ENCODE measurements at regions not wholly inside any gene's neighbourhood (a gene's known extent, or its start where the extent isn't known, plus 50 kb on each side); places are given as distances from the start of the nearest gene placed in this dataset.

DNA sequence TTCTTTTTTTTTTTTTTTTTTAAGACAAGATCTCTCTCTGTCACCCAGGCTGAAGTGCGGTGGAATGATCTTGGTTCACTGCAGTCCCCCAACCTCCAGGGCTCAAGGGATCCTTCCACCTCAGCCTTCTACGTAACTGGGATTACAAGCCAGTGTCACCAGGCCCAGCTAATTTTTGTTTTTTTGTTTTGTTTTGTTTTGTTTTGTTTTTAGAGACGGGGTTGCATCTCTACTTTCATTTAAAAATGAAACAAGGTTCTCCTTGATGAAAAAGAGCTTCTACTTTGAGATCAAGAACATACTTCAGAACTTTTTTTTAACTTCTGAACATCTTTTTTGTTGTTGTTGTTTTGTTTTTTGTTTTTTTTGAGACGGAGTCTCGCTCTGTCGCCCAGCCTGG is 121.7 kb upstream of the PRB2 start:
- H3K9me3 ChIP-seq: no peaks in the 10 kb centered on the region
- TF ChIP-seq, protein P1, sequence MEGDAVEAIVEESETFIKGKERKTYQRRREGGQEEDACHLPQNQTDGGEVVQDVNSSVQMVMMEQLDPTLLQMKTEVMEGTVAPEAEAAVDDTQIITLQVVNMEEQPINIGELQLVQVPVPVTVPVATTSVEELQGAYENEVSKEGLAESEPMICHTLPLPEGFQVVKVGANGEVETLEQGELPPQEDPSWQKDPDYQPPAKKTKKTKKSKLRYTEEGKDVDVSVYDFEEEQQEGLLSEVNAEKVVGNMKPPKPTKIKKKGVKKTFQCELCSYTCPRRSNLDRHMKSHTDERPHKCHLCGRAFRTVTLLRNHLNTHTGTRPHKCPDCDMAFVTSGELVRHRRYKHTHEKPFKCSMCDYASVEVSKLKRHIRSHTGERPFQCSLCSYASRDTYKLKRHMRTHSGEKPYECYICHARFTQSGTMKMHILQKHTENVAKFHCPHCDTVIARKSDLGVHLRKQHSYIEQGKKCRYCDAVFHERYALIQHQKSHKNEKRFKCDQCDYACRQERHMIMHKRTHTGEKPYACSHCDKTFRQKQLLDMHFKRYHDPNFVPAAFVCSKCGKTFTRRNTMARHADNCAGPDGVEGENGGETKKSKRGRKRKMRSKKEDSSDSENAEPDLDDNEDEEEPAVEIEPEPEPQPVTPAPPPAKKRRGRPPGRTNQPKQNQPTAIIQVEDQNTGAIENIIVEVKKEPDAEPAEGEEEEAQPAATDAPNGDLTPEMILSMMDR (IDR thresholded peaks at IDR 0.05; ENCODE audit: low read depth, low read length): no peak
- H3K27me3 ChIP-seq: peaks cover 45% of the 10 kb centered on the region
- DNase-seq: no peak
- H3K36me3 ChIP-seq: no peaks in the 10 kb centered on the region
- H3K4me3 ChIP-seq (ENCODE audit: low read depth, low read length): no peak overlapping the region
- no peaks in the 10 kb centered on the region for H3K4me1 ChIP-seq

DNA sequence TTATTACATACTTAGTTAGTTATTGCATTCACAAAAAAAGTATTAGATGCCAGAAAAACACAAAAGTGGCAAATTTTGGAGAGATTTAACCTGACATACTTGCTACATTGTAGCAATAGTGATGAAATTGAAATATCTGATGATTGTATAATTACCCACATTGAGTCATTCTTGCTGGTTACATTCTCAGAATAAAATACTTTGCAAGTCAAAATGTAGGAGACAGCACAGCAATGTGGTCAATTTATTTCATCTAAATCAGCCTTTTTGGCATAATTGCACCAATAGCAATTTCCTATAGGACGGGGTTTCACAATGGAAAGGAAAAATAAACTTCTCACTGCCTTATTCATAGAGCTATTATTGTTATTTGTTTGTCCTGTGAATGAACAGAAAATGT is 125.0 kb upstream of the ETV6 start:
- DNase-seq: no peak
- TF ChIP-seq, protein P1 (IDR thresholded peaks at IDR 0.05; ENCODE audit: low read depth, low read length): no peak
- H3K4me1 ChIP-seq: no peaks in the 10 kb centered on the region
- H3K9me3 ChIP-seq: no peaks in the 10 kb centered on the region; the same call in 1 of the 2 replicates
- no peak overlapping the region for H3K4me3 ChIP-seq (ENCODE audit: low read depth, low read length)
- H3K27me3 ChIP-seq: peaks cover 66% of the 10 kb centered on the region
- no peaks in the 10 kb centered on the region for H3K36me3 ChIP-seq

DNA sequence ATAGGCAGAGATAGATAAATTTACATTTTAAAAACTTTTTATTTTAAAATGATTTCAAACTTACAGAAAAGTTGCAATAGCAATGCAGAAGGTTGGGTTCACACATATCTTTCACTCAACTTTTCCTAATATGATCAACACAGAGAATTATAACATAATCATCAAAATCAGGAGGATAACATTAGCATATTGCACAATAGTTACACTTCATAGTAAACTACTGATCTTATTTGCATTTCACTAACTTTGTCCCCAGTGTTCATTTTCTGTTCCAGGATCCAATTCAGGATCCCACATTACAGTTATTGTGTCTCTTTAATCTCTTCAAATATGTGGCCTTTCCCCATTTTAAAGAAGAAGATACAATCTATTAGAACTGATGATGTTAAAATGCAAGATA is 115.4 kb upstream of the ETV6 start:
- Histone ChIP-seq H3K4me3 (ENCODE audit: low read depth, low read length) (no peak overlapping the region), H3K36me3 (no peaks in the 10 kb centered on the region), H3K9me3 (no peaks in the 10 kb centered on the region), H3K27me3 (peaks cover 21% of the 10 kb centered on the region), H3K4me1 (no peaks in the 10 kb centered on the region)
- TF ChIP-seq, protein P1 (IDR thresholded peaks at IDR 0.05; ENCODE audit: low read depth, low read length): no peak
- no peak for DNase-seq

DNA sequence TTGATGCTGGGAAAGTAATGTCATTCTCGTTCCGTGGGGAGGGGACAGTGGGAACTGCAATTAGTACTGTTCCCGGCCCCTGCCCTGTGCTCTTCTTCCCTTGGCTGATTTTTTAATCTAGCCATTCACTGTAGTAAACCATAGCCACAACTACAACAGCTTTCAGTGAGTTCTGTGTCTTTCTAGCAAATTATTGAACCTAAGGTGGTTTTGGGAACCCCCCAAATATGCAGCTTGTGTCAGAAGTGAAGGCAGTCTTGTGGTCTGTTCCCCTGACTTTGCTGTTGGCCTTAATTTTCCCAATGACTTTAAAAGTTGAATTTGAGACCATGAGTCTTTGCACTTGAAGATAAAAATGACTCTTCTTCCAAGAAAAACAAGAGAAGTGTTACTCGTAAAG is 114.3 kb upstream of the ETV6 start:
- no peaks in the 10 kb centered on the region for H3K4me1 ChIP-seq
- no peak for DNase-seq
- H3K36me3 ChIP-seq: no peaks in the 10 kb centered on the region
- peaks cover 11% of the 10 kb centered on the region for H3K27me3 ChIP-seq
- TF ChIP-seq, protein P1 (IDR thresholded peaks at IDR 0.05; ENCODE audit: low read depth, low read length): no peak
- H3K4me3 ChIP-seq (ENCODE audit: low read depth, low read length): no peak overlapping the region
- no peaks in the 10 kb centered on the region for H3K9me3 ChIP-seq

DNA sequence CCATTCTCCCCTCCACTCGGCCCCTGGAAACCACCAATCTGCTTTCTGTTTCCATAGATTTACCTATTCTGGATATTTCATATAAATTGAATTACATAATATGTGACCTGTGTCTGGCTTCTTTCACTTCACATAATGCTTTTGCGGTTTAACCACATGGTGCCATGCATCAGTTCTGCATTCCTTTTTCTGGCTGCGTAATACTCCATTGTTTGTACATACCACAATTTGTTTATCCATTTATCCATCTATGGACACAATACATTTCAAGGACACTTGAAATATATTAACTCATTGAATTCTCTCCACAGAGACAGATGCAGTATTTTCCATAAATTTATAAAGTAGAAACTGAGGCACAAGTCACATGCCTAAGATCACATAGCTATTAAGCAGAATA is 110.3 kb upstream of the ETV6 start:
- H3K4me3 ChIP-seq (ENCODE audit: low read depth, low read length): no peak overlapping the region
- 0 out of 2 replicates have a peak, but pooled peaks cover 3% of the 10 kb centered on the region for H3K27me3 ChIP-seq
- no peaks in the 10 kb centered on the region for H3K36me3 ChIP-seq
- no peaks in the 10 kb centered on the region for H3K9me3 ChIP-seq
- H3K4me1 ChIP-seq: no peaks in the 10 kb centered on the region
- TF ChIP-seq, protein P1 (IDR thresholded peaks at IDR 0.05; ENCODE audit: low read depth, low read length): no peak
- DNase-seq: no peak

DNA sequence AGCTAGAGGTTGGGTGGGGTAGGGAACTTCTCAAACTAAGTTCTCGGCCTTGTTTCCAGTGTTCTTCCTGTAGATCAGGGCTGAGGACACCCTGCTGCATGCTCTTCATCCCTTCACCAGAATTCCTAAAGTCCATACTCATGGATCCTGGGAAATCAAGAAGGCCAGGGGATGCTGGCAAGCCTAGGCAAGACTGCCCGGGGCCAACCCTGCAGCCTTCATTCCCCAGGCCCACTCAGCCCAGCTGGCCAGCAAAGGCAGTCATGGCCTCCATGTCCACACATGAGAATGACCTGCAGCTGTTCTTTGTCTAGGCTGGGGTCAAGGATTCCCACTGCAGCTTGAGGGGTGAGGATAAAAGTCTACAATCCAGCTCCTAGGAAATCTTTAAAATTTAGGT is 109.3 kb upstream of the ETV6 start:
- Histone ChIP-seq H3K9me3 (no peaks in the 10 kb centered on the region), H3K36me3 (no peaks in the 10 kb centered on the region), H3K27me3 (no peaks in the 10 kb centered on the region), H3K4me1 (peaks cover 2% of the 10 kb centered on the region), H3K4me3 (ENCODE audit: low read depth, low read length) (no peak overlapping the region)
- TF ChIP-seq, protein P1 (IDR thresholded peaks at IDR 0.05; ENCODE audit: low read depth, low read length): no peak
- DNase-seq: no peak

All from BE2C (cell line).